ENCODE measurements at regions not wholly inside any gene's neighbourhood (a gene's known extent, or its start where the extent isn't known, plus 50 kb on each side); places are given as distances from the start of the nearest gene placed in this dataset.

GRCh38 chr2:129376426-129377077, 602.9 kb upstream of the RAB6C start:
- TF ChIP-seq ZNF174 (CRISPR knock-in tag; IDR thresholded peaks at IDR 0.05) (no peak), MAFK (IDR thresholded peaks at IDR 0.05; ENCODE audit: low read length) (no peak), CTCF (IDR thresholded peaks at IDR 0.05 in 2 of 3, conservative IDR thresholded peaks at IDR 0.05 in 1 of 3; ENCODE audit: insufficient read depth in 2 of 3, low read depth in 1 of 3, low read length in 3 of 3) (no peak), ZNF512 (tag; IDR thresholded peaks at IDR 0.05) (no peak), ZEB2 (IDR thresholded peaks at IDR 0.05) (no peak), REST (IDR thresholded peaks at IDR 0.05; ENCODE audit: borderline replicate concordance) (no peak), REST (CRISPR knock-in tag; IDR thresholded peaks at IDR 0.05; ENCODE audit: low read depth) (no peak), XRCC5 (IDR thresholded peaks at IDR 0.05; ENCODE audit: low read depth, low read length) (no peak), NFRKB (IDR thresholded peaks at IDR 0.05; ENCODE audit: low read depth) (no peak), FOXJ3 (CRISPR knock-in tag; IDR thresholded peaks at IDR 0.05) (no peak)
